ENCODE measurements at regions not wholly inside any gene's neighbourhood (a gene's known extent, or its start where the extent isn't known, plus 50 kb on each side); places are given as distances from the start of the nearest gene placed in this dataset.

DNA sequence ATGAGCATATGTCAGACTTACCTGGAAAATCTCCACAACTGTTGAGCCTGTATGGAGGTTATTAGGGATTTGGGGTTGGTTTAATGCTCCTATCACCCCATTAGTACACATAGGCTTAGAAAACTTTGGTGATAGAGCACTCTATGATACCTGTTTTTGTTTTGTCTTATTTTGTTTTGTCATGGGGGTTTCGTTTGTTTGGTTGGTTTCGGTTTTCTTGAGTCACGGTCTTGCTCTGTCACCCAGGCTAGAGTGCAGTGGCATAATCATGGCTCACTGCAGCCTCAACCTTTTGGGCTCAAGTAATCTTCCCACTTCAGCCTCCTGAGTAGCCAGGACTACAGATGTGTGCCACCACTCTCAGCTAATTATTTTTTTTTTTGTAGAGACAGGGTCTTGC lies 70.0 kb downstream of the MZT1 start:
- no peak overlapping the region for H3K27ac ChIP-seq (ENCODE audit: low read depth)
- H3K36me3 ChIP-seq (ENCODE audit: insufficient read depth) = no peaks in the 10 kb centered on the region
- WGBS = 94% methylated on average over 3 of the region's 3 CpGs
- no peak overlapping the region for H3K4me3 ChIP-seq (ENCODE audit: low read depth, low read length)
- no peak for DNase-seq (ENCODE audit: extremely low spot score)
- H3K4me1 ChIP-seq (ENCODE audit: insufficient read depth) = no peaks in the 10 kb centered on the region

DNA sequence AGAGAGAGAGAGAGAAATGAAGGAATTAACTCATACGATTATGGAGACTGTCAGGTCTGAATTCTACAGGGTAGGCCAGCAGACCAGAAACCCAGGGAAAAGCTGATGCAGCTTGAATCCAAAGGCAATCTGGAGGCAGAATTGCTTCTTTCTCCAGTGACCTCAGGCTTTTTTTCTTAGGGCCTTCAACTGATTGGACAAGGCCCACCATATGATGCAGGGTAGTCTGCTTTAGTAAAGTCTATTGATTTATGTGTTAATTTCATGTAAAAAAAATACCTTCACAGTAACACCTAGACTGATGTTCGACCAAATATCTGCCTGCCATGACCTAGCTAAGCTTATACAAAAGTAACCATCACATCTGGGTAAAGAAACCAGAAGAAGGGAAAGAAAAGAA lies 71.1 kb downstream of the MZT1 start:
- Histone ChIP-seq H3K27ac (ENCODE audit: low read depth) (no peak overlapping the region), H3K4me3 (ENCODE audit: low read depth, low read length) (no peak overlapping the region), H3K36me3 (ENCODE audit: insufficient read depth) (no peaks in the 10 kb centered on the region), H3K4me1 (ENCODE audit: insufficient read depth) (no peaks in the 10 kb centered on the region)
- DNase-seq (ENCODE audit: extremely low spot score) = no peak
- 86% methylated on average over 2 of the region's 2 CpGs for WGBS

DNA sequence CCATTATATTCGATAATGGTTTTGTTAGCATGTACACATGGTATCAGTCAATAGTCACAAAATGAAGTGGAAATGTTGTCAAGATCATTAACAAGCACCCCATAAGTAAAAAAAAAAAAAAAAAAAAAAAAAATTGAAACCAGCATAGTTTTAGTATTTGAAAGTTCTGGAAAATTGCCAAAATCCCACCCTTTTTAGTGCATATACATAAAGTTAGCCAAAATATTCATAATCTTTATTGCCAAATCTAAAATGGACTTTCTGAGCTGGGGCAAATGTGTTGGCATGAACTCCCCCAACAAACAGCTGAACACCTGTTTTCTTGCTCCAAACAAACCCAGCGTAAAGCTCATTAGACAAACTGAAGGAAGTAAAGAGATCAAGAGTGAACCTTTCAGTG lies 73.9 kb downstream of the MZT1 start:
- no peak overlapping the region for H3K27ac ChIP-seq (ENCODE audit: low read depth)

DNA sequence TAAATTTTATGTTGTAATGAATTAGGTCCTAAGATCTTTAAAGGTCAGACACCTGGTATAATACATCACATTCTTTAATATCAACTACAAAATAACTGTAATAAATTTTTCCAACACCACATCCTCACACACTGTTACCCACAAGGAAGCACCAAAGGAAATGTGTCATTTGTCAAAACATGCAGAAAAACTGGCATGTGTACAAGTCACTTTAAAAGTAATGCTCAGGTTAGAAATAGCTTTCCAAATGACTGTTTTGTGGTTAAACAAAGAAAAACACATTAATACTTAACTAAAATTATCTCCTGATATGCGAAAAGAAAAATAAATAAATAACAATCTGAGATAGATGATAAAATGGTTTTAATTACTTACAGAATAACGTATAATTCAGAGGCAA lies 74.7 kb downstream of the MZT1 start:
- no peak for DNase-seq (ENCODE audit: extremely low spot score)
- Histone ChIP-seq H3K27ac (ENCODE audit: low read depth) (no peak overlapping the region), H3K4me1 (ENCODE audit: insufficient read depth) (no peaks in the 10 kb centered on the region), H3K4me3 (ENCODE audit: low read depth, low read length) (no peak overlapping the region), H3K36me3 (ENCODE audit: insufficient read depth) (no peaks in the 10 kb centered on the region)
- 75% methylated on average over 2 of the region's 2 CpGs for WGBS

More for the DNA sequence above, 73.9 kb downstream of the MZT1 start:
- no peak for DNase-seq (ENCODE audit: extremely low spot score)
- Histone ChIP-seq H3K4me1 (ENCODE audit: insufficient read depth) (no peaks in the 10 kb centered on the region), H3K4me3 (ENCODE audit: low read depth, low read length) (no peak overlapping the region), H3K36me3 (ENCODE audit: insufficient read depth) (no peaks in the 10 kb centered on the region)
- 85% methylated on average over 2 of the region's 2 CpGs for WGBS

DNA sequence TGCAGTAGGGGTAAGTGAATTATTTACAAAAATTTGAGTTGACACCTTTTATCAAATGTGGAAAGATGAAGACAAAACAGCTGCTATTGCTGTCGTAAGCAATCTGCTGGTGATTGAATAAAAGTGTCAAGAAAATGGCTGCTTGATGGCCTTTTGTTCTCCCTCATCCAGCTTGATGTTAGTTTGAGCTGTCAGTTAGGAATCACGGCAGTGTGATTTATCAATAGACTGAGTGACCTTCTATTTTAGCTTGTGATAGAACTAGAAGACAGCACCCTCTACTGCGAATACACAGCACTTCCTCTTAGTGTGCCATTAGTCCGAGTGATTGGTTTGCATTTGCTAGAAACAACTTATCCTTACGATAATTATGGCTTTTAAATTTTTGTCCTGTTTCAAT lies 76.3 kb downstream of the MZT1 start:
- no peak overlapping the region for H3K4me3 ChIP-seq (ENCODE audit: low read depth, low read length)
- H3K36me3 ChIP-seq (ENCODE audit: insufficient read depth) = no peaks in the 10 kb centered on the region
- WGBS = 45% methylated on average over 5 of the region's 5 CpGs
- DNase-seq (ENCODE audit: extremely low spot score) = no peak
- H3K4me1 ChIP-seq (ENCODE audit: insufficient read depth) = no peaks in the 10 kb centered on the region
- H3K27ac ChIP-seq (ENCODE audit: low read depth) = no peak overlapping the region

DNA sequence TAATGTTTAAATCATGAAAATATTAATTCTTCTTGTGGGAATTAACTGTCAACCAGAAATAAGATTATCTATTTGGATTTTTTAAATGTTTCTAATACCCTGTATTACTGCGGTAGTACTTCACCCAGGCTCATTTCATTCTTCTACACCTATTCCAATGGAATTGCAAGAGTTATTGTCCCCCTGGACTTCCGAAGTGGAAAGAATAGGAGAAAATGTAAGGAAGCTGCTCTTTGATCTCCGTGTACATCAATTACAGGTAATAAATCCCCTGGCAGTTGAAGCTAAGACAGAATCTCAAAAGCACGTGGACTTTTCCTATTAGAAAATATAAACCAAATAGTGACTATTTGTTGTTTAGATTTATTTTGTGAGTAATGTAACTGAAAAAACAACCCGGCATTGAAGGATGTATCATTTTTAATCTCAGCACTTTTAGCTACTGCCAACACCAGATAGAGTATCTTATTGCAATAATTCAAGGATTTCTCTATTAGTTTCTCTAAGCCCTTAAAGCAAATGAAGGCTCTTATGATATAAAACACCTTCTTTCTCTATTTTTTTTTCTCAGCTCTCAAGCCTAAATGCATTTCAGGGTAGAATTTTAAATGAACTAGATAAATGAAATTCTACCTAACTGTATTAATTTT lies 77.3 kb downstream of the MZT1 start:
- DNase-seq (ENCODE audit: extremely low spot score) = no peak
- Histone ChIP-seq H3K36me3 (ENCODE audit: insufficient read depth) (no peaks in the 10 kb centered on the region), H3K4me1 (ENCODE audit: insufficient read depth) (no peaks in the 10 kb centered on the region), H3K27ac (ENCODE audit: low read depth) (no peak overlapping the region), H3K4me3 (ENCODE audit: low read depth, low read length) (no peak overlapping the region)
- 47% methylated on average over 5 of the region's 5 CpGs for WGBS

DNA sequence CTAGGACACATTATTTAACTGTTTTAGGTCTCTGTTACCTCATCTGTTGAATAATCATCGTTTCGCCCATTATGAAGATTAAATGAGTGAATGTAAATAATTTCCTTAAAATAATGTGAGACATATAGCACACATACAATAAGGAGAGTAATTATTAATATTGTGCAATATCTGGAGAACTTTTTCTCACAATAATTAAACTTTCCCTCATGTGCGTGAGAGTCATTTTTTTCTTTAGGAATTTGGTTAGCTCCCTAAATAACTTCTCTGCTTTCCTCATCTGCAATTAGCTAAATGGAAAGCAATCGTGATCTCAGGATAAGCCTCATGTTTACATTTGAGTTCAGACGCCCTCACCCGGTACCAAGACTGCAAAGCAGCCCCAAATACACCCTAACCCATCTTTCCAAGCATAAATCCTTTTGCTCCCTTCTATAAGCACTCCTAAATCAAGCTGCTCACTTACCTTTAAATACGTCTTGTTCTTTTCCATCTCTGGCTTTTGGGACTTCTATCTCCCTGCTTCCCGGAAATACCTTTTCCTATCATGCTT lies 78.8 kb downstream of the MZT1 start:
- no peaks in the 10 kb centered on the region for H3K4me1 ChIP-seq (ENCODE audit: insufficient read depth)
- H3K36me3 ChIP-seq (ENCODE audit: insufficient read depth) = no peaks in the 10 kb centered on the region
- DNase-seq (ENCODE audit: extremely low spot score) = no peak
- no peak overlapping the region for H3K4me3 ChIP-seq (ENCODE audit: low read depth, low read length)
- 52% methylated on average over 8 of the region's 8 CpGs for WGBS
- H3K27ac ChIP-seq (ENCODE audit: low read depth) = no peak overlapping the region

DNA sequence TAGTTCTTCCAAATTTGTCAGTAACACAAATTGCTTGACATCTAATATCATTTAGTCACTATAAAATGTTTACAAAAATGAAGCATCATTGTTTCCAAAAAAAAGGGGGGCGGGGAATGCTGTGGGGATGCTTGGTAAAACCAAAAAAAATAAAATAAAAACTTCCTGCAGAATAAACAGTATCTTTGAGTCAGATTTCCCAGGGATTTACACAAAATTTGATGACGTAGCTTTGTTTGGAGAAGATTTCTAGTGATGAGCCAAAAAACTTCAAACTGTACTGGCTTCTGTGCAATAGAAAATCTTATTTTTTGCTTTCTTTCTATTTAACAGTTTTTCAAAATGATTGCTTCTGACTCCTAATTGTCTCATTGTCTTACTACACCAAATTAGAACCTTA lies 80.0 kb downstream of the MZT1 start:
- no peak overlapping the region for H3K27ac ChIP-seq (ENCODE audit: low read depth)
- H3K4me1 ChIP-seq (ENCODE audit: insufficient read depth) = no peaks in the 10 kb centered on the region
- 55% methylated on average over 2 of the region's 2 CpGs for WGBS
- H3K4me3 ChIP-seq (ENCODE audit: low read depth, low read length) = no peak overlapping the region
- DNase-seq (ENCODE audit: extremely low spot score) = no peak
- no peaks in the 10 kb centered on the region for H3K36me3 ChIP-seq (ENCODE audit: insufficient read depth)

DNA sequence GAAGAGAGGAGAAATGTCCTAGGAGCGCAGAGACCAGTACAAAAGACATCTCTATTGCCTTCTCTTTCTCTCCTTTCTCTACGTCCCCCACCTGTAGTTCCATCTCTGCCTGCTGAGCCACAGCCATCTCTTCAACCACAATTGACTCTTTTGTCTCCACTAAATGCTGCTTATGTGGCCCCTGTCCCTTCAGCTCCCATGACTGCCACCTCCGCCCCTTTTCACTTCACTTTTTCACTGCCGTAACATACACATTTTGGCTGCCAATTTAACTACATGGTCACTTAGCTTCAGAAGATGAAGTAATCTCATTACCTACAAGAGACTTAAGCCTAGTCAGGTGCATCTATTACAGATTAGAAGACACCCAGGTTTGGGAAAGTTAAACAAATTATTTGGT lies 81.9 kb downstream of the MZT1 start:
- no peaks in the 10 kb centered on the region for H3K4me1 ChIP-seq (ENCODE audit: insufficient read depth)
- H3K27ac ChIP-seq (ENCODE audit: low read depth) = no peak overlapping the region
- WGBS = 91% methylated on average over 4 of the region's 4 CpGs
- DNase-seq (ENCODE audit: extremely low spot score) = no peak
- no peaks in the 10 kb centered on the region for H3K36me3 ChIP-seq (ENCODE audit: insufficient read depth)
- no peak overlapping the region for H3K4me3 ChIP-seq (ENCODE audit: low read depth, low read length)

DNA sequence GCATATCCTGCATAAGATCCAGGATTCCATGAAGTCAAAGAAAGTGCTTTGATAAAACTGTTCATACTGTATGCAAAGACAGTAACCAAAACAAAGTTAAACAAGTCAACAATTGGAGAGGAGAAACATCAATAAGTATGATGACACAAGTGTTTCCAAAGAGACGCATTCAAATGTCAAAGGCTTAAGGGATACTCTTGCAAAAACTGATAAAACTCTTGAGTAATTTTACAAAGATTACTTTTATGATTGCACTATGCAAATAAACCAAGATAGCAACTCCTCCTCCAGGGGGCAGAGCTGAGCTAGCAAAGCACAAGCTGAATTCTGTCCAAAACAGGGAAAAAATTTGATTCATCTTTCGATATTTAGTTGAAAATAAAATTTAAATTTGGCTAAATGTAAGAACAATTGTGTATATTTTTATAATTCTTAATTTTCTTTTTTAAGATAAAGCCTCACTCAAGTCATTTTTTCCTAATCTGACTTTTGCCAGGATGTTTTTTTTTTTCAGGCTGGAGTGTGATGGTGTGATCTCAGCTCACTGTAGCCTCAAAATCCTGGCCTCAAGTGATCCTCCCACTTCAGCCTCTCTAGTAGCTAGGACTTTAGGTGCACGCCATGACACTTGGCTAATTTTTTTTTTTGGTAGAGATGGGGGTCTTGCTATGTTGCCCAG lies 84.0 kb downstream of the MZT1 start:
- Histone ChIP-seq H3K27ac (ENCODE audit: low read depth) (no peak overlapping the region), H3K4me3 (ENCODE audit: low read depth, low read length) (no peak overlapping the region), H3K36me3 (ENCODE audit: insufficient read depth) (no peaks in the 10 kb centered on the region), H3K4me1 (ENCODE audit: insufficient read depth) (no peaks in the 10 kb centered on the region)
- WGBS = 57% methylated on average over 3 of the region's 3 CpGs
- no peak for DNase-seq (ENCODE audit: extremely low spot score)

DNA sequence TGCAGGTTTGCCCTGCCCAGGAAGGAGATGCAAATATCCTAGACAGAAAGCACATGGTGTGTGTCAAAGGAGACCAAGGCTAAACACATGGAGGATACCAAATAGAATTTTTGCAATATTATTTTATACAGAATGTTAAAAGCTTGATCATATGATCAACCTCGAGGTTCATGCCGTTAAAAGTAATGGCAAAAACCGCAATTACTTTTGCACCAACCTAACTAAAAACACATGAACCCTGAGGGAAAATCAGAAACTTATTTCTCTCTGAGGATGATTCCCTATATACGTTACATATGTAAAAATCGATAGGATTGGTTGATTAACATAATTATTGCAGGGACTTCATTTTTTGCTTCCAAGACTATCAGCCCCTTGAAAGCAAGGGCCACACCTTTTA lies 88.1 kb downstream of the MZT1 start:
- Histone ChIP-seq H3K27ac (ENCODE audit: low read depth) (no peak overlapping the region), H3K36me3 (ENCODE audit: insufficient read depth) (no peaks in the 10 kb centered on the region), H3K4me1 (ENCODE audit: insufficient read depth) (no peaks in the 10 kb centered on the region), H3K4me3 (ENCODE audit: low read depth, low read length) (no peak overlapping the region)
- 95% methylated on average over 5 of the region's 5 CpGs for WGBS
- DNase-seq (ENCODE audit: extremely low spot score) = no peak

DNA sequence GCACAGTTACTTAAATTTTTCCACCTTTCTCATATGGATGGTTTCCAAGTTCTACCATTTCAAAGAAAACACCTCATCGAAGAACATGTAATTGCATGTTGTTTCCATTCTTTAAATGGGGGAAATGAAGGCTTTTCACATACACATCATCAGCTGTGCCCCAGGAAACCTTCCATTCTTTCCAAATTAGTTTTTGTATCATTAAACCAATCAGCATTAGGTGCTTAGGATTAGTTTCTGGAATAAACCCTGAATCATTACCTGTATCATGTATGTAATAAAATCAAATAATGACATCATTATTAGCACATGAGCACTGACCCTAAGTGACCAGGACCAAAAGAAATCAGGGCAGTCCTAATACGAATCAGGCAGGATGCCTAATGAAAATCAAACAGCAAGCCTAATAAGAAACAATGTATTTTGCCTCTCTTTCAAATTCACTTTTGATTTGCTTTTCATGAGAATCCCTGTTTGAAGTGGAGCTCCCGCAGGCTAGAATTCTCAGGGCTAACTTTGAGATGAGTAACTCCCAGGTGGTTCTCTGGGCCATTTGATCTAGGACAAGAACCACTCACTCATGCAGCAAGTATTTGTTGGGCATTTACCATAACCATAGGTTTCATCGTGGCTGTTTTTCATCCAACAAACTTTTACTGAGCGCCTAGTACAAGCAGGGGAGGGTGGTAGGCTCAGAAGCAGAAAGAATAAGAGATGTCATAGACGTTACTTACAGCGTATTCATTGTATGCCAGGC lies 89.2 kb downstream of the MZT1 start:
- Histone ChIP-seq H3K4me3 (ENCODE audit: low read depth, low read length) (no peak overlapping the region), H3K27ac (ENCODE audit: low read depth) (no peak overlapping the region), H3K4me1 (ENCODE audit: insufficient read depth) (no peaks in the 10 kb centered on the region), H3K36me3 (ENCODE audit: insufficient read depth) (no peaks in the 10 kb centered on the region)
- WGBS = 84% methylated on average over 7 of the region's 7 CpGs
- no peak for DNase-seq (ENCODE audit: extremely low spot score)

DNA sequence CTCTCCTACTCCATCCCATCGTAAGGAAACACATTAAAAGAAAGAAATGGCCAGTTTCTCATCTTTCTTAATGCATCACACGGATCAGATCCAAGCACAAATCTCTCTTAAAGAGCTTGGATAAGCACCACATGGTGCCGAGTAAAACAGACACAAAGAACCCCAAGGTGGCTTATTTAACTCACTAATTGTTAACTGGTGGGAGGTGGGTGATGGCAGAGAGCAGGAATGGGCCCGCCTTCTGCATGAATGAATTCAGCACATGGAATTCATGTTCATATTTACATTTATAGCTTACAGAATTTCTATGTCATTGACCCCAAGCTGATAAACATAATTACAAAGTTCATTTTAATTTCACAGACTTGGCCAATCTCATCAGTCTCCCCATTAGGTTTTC lies 89.9 kb downstream of the MZT1 start:
- no peak overlapping the region for H3K27ac ChIP-seq (ENCODE audit: low read depth)
- DNase-seq (ENCODE audit: extremely low spot score) = no peak
- no peaks in the 10 kb centered on the region for H3K36me3 ChIP-seq (ENCODE audit: insufficient read depth)
- no peak overlapping the region for H3K4me3 ChIP-seq (ENCODE audit: low read depth, low read length)
- no peaks in the 10 kb centered on the region for H3K4me1 ChIP-seq (ENCODE audit: insufficient read depth)
- 69% methylated on average over 4 of the region's 4 CpGs for WGBS

DNA sequence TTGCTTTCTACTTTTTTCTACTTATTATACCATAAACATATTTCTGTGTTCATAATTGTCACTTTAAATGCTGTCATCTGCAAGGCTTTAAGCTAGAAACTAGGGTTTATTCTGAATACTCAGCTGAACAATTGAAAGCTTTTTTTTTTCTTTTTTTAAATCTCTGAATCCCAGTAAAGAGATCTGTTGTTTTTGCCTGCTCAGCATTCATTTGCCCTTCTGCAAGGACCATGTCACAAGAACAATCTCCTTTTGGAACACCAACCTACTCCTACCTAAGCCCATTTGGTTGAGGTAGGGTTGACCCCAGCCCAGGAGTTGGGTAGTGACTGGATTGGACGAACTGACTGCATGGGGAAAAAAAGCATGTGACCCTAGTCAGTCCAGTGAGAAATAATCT lies 92.6 kb downstream of the MZT1 start:
- WGBS = 75% methylated on average over 1 of the region's 1 CpG
- no peak for DNase-seq (ENCODE audit: extremely low spot score)

More for the DNA sequence above, 92.6 kb downstream of the MZT1 start:
- no peaks in the 10 kb centered on the region for H3K36me3 ChIP-seq (ENCODE audit: insufficient read depth)
- H3K4me3 ChIP-seq (ENCODE audit: low read depth, low read length) = no peak overlapping the region
- H3K27ac ChIP-seq (ENCODE audit: low read depth) = no peak overlapping the region
- H3K4me1 ChIP-seq (ENCODE audit: insufficient read depth) = no peaks in the 10 kb centered on the region
